NCI-H226 (cell line): ENCODE measurements at regions not wholly inside any gene's neighbourhood (a gene's known extent, or its start where the extent isn't known, plus 50 kb on each side); places are given as distances from the start of the nearest gene placed in this dataset.

Source experiments
- DNase-seq: peaks from one replicate; pipeline ENCODE4 v3.0.0-alpha.2; 2015

DNA sequence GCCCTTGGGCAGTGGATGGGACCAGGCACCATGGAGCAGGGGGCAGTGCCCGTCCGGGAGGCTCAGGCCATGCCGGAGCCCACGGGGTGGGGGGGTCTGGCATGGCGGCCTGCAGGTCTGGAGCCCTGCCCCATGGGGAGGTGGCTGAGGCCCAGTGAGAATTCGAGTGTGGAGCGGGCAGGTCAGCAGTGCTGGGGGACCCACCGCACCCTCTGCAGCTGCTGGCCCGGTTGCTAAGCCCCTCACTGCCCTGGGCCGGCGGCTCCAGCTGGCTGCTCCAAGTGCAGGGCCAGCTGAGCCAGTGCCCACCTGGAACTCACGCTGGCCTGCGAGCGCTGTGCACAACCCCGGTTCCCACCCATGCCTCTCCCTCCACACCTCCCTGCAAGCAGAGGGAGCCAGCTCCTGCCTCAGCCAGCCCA is 1157.9 kb upstream of the ADGRL3 start:
- no peak for DNase-seq

DNA sequence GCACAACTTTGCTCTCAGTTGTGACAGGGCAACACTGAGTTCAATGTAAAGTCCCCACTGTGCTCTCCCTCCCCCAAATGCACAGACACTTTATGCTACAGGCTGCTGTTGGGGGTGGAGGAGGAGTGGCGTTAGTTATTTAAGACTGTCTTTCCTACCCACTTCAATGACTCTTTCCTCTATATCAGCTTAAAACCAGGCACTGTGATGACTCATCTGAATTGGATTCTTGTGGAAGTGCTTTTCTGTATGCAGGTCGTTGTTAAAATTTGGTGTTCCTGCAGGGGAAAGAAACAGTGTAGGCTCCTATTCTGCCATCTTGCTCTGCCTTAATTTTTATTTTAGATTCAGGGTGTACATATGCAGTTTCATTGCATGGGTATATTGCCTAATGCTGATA is 1157.2 kb upstream of the ADGRL3 start:
- DNase-seq, result peak; percentile 46

DNA sequence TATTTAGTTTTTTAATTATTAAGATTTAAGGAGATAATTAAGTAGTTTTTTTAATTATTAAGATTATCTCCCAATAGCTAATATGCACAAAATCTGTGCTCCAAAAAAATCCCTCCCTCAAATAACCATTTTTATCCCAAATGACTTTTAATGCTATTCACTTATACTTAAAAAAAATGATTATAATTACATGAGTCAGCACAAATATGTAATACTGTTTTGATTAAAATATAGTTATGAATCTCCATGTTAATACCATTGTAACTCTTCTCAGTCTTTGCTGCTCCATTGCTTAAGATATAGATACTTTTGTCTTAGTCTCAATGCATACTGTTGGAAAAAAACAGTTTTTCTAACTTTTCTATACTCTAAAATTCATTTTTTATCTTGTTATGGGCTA is 1121.1 kb upstream of the ADGRL3 start:
- no peak for DNase-seq

DNA sequence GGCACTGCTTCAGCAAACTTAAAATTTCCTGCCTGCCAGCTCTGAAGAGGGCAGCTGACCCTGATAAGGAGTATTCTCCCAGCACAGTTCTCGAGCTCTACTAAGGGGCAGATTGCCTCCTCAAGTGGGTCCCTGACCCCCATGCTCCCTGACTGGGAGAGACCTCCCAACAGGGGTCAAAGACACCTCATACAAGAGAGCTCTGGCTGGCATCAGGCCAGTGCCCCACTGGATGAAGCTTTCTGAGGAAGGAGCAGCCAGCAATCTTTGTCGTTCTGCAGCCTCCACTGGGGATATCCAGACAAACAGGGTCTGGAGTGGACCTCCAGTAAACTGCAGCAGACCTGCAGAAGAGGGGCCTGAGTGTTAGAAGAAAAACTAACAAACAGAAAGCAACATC is 1118.3 kb upstream of the ADGRL3 start:
- no peak for DNase-seq

DNA sequence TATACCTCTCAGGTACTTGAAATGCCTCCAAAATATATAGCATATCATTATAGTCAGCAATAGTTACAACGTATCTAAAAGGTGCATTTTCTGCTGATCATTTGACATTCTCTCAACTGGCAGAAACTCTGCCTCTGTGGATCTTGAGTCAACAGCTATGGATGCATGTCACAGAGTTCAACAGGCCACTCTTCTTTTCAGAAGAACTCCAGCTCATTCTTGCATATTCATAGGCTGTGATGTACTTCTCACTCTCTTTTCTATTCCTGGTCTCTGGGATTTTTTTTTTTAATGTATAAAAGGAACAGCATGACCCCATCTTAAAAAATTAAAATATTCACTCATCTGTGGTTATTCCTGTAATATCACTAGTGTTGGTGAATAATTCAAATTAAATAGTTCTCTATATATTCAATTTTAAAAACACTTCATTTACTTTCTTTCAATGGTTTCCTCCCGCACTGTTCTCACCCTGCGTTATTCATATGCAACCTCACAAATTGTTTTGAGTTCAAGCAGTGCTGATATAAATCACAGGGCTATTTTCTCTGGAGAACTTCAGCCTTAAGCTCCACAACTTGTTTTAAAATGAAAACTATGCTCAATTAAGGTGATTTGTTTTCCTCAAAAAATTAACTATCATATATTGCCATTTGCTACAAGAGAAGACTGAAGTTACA is 1111.2 kb upstream of the ADGRL3 start:
- no peak for DNase-seq

- DNase-seq, result no peak
Observed at GRCh38 chr4:60089546-60090273, 1110.4 kb upstream of the ADGRL3 start.

DNA sequence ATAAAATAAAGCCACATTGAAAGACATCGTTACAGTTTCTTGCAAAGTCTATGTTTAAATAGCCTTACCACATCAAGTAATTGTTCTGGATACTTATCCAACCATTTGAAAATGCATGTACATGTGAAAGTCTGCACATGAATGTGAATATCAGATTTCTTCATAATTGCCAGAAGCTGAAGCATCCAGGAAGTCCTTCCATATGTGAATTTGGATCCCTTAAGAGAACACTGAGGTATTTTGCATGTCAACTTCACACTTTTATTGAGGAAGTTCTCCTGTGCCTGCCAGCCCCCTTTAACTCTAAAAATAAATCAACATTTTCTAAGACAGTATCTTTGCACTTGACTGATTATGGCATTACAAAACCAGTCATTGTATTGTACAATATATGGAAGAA is 1103.5 kb upstream of the ADGRL3 start:
- no peak for DNase-seq

GRCh38 chr4:60116592-60116991 is 1083.5 kb upstream of the ADGRL3 start:
- DNase-seq, result no peak

DNA sequence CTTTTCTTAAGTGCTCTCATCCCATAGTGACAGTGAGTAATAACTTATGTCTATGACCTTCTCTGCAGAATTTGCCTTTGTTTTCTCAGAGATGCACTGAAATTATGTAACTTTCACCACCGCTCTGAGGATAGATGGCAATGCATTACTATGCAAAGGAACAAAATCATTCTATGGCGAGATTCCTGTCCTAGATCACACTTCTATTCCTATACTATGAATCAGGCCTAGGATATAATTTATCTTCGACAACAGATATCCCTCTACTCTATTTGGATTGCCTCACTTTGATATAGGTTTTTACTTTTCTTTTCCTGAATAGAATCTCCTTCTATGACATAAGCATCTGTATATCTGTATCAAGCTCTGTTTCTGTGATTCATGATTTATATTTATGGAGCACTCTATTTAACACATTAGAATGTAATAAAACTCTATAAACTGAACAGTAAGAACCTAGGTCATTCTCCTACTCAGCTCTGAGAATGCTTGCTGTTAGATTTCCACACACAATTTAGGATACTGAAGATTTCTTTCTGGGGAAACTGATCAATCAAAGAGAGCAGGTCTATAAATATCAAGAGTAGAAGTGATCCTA is 1082.3 kb upstream of the ADGRL3 start:
- no peak for DNase-seq

DNA sequence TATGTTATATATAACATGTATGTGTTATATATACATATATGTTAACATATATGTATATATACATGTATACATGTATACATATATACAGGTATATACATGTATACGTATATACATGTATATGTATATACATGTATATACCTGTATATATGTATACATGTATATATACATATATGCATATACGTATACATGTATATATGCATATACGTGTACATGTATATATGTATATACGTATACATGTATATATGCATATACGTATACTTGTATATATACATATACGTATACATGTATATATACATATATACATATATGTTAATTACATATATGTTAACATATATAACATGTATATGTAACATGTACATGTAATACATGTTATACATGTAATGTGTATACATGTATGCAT is 1077.3 kb upstream of the ADGRL3 start:
- DNase-seq, result no peak

DNA sequence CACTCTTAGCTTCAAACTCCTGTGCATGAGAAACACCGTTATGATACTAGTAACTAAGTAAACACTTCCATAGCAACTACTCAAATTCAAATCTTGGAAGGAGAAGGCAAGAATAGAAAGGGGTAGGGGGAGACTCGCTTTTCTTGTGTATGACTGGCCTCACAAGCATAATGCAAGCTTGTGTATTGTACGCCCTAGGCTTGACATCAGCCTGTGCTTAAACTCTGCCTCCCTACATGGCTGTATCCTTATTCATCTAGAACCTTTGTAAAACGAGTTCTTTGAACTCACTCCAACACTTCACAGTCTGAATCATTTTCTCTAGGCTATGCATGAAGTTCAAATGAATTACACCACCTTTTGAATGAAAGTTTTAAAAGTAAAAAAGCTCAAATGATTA is 1071.2 kb upstream of the ADGRL3 start:
- DNase-seq, result peak; percentile 54

DNA sequence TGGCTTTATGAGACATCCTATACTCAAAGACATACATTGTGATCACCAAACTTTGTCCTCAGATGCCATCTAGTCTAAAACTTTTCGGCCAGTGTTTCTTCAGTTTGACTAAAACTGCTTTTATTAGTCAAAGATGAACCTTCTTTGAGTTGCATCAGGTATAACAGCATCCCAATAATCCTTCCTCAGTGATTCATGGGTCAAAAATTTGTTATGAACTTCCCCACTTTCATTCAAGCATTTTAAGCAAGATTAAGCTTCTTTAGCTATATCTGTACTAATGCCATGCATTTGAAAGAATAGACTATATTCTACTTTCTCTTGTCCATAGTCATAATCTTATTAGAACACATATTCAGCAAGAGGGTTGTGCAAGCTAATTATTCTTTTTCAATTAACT is 1070.4 kb upstream of the ADGRL3 start:
- DNase-seq, result peak; percentile 62

GRCh38 chr4:60133375-60133774 is 1066.8 kb upstream of the ADGRL3 start:
- peak; percentile 78 for DNase-seq

- DNase-seq, result peak; percentile 48
Observed at GRCh38 chr4:60134099-60134498, 1066.0 kb upstream of the ADGRL3 start.

- DNase-seq, result no peak
Observed at GRCh38 chr4:60155088-60155487, 1045.0 kb upstream of the ADGRL3 start.

GRCh38 chr4:60173103-60173502 is 1027.0 kb upstream of the ADGRL3 start:
- no peak for DNase-seq

GRCh38 chr4:60173718-60174117 is 1026.4 kb upstream of the ADGRL3 start:
- no peak for DNase-seq

DNA sequence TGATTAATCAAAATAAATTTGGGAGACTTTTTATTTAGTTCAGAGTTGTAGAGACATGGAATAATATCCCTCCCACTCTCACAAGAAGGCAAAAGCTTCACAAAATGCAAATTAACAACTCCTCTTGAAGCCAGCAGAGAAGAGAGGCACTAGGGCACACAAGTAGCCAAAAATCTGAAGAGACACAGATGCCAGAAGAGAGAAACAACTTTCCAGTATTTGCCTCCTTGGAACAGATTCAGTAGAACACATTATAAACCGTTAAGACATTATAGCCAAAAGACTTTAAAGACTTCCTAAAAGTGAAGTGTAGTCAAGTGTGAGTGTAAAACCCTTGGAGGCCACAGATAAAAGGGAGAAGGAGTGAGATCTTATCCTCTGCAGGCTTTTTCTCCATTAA is 1024.9 kb upstream of the ADGRL3 start:
- DNase-seq, result no peak

DNA sequence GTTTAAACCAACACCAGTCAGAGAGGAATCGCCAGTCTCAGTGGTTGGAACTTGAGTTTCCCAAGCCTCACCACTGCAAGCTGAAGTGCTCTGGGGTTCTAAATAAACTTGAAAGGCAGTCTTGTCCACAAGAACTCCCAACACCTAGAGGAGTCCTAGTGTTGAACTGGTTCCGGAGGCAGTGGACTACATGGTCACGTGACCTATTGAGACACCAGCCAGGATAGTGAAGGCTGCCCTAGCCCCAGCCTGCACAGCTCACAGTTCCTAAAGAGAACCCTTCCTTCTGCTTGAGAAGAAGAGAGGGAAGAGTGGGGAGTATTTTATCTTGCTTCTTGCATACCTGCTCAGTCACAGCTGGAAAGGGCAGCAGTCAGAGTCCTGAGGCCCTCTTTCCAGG is 1012.7 kb upstream of the ADGRL3 start:
- no peak for DNase-seq

DNA sequence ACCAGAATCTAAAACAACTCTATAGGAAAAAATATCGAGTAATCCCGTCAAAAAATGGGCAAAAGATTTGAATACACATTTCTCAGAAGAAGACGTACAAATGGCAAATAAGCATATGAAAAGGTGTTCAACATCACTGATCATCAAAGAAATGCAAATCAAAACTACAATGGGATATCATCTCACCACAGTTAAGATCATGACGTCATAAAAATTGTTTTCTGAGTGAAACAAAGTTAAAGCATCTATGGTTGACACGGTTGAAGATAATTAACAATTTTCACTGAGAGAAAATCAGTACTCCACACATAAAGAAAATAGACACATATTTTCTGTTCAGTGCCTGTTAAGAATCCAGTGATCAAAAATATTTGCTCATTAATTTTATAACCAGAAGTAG is 1010.8 kb upstream of the ADGRL3 start:
- DNase-seq, result no peak

- DNase-seq, result no peak
Observed at GRCh38 chr4:60194214-60194613, 1005.9 kb upstream of the ADGRL3 start.

GRCh38 chr4:60195256-60195655 is 1004.9 kb upstream of the ADGRL3 start:
- no peak for DNase-seq

DNA sequence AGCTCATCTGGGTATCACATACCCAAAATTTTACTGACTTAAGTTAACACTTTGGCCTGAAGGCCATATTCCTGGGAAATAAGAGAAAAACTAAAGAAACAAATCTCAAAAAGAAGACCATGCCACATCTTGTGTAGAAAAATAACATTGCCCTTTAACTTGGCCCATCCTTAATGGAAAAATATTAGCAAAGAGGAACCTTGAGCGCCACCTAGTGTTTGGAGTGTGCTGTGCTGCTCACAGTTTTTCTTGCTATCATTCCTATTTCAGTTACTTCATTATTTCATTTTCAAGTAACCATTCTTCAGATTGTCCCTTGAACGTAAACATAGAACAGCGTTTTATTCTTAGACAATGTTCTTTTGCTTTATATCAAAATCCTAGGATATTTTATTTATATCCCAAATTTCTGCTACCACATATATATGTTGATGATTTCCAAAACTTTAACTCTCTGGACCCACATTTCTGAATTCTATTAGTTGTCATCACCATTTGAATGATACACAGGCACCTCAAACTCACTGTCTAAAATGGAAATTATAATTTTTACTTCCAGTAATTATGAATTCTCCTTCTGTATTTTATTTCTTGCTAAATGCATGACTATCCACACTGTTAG is 999.0 kb upstream of the ADGRL3 start:
- no peak for DNase-seq

DNA sequence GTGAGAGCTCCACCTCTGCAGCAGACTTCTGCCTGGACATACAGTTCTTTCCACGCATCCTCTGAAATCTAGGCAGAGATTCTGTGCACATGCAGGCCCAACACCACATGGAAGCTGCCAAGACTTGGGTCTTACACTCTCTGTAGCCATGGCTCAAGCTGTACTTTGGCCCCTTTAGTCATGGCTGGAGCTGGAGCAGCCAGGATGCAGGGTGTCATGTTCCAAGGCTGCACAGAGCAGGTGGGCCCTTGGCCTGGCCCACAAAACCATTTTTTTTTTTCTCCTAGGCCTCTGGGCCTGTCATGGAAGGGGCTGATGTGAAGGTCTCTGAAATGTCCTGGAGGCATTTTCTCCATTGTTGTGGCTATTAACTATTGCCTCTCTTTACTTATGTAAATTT is 990.5 kb upstream of the ADGRL3 start:
- DNase-seq, result no peak
